Eye (tissue), 1 donor: ENCODE measurements at regions not wholly inside any gene's neighbourhood (a gene's known extent, or its start where the extent isn't known, plus 50 kb on each side); places are given as distances from the start of the nearest gene placed in this dataset.

Experiments
- DNase-seq: peaks from one replicate; pipeline ENCODE4 v3.0.0-alpha.2; 2015

GRCh38 chr4:163582703-163583102 is 88.2 kb downstream of the TMA16 start:
- no peak for DNase-seq

DNA sequence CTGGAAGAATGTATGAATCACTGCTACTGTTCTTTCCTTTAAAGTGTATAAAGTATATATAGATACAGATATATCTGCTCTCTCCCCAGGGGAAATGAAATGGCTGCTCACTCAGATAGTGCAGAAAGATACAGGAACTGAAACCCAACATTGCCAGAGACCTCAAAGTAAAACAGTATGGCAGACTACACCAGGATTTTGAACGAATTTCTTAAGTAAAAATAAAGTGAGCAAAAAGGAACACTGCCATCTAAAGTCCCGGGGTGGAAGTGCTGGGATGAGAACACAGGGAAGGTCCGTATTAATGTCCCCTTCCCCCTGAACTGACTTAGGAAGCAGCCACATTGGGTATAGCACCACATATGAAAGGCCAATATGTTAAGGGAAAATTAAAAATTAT is 93.4 kb downstream of the TMA16 start:
- no peak for DNase-seq

GRCh38 chr4:163588532-163588931 is 94.0 kb downstream of the TMA16 start:
- DNase-seq, result no peak

- DNase-seq, result no peak
Observed at GRCh38 chr4:163590103-163590502, 95.6 kb downstream of the TMA16 start.

GRCh38 chr4:163590619-163591264 is 96.3 kb downstream of the TMA16 start:
- DNase-seq, result no peak

- no peak for DNase-seq
Observed at GRCh38 chr4:163591614-163592020, 97.1 kb downstream of the TMA16 start.

GRCh38 chr4:163592212-163592611 is 97.7 kb downstream of the TMA16 start:
- DNase-seq, result peak; percentile 2

GRCh38 chr4:163595580-163595979 is 101.1 kb downstream of the TMA16 start:
- no peak for DNase-seq

DNA sequence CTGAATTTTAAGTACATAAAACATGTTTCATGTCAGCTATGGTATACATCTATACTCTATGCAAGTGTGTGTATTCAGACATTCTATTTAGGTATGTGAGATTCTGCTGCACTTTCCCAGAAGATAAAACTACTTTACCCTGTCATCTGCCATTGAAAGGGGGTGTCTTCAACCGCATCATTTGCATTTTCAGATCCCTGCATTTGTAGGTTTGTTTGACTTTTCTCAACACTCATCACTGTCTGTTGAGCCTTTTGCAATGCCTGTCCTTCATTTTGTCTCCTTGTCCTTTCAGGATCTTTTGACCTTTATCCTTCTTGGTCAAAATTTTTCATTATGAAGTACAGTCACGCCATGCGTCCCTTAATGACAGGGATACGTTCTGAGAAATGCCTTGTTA is 103.5 kb downstream of the TMA16 start:
- no peak for DNase-seq

DNA sequence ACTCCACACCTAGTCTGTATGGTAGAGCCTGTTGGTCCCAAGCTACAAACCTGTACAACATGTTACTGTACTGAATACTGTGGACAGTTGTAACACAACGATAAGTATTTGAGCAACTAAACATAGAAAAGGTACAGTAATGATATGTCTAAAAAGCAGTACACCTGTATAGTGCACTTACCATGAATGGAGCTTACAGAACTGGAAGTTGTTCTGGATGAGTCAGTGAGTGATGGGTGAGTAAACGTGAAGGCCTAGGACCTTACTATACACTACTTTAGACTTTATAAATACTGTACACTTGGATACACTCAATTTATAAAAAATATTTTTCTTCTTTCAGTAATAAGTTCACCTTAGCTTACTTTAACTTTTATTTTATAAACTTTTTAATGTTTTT is 104.0 kb downstream of the TMA16 start:
- DNase-seq, result no peak

GRCh38 chr4:163600727-163601126 is 106.2 kb downstream of the TMA16 start:
- DNase-seq, result no peak

GRCh38 chr4:163603257-163603656 is 108.8 kb downstream of the TMA16 start:
- no peak for DNase-seq

DNA sequence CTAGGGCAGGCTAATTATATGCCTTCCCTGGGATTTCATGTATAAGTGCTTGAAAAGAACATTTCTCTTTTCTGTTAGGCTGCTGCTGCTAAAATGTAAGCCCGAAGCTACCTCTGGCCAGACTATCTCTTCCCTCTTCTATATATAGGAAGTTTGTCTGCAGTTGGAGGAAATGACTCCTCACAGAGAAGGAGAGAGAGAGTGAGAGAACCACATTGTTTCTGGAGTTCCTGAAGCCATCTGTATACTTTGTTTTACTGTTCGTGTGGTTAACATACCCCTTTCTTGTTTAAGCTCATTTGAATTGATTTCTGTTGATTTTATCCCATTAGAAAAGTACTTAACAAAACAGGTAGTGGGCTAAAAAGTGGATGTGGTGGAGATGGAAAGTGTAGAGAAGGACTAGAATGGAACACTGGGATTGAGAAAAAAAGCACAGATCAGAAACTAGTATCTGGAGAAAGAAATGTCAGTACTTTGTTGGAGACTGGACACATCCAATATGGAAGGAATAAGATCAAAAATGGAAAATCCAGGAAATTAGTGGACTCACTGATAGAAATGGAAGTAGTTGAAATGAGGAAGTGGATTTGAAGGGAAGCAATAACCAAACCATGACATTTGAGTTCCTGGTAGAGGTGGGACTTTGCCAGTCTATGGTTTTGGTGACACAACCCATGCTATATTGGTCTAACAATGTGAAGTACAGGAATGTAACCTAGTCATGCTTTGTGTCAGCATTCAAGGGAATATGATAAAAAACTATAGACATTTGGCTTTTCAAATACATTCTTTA is 112.6 kb downstream of the TMA16 start:
- DNase-seq, result no peak

GRCh38 chr4:163609019-163609418 is 114.5 kb downstream of the TMA16 start:
- DNase-seq, result peak; percentile 7

DNA sequence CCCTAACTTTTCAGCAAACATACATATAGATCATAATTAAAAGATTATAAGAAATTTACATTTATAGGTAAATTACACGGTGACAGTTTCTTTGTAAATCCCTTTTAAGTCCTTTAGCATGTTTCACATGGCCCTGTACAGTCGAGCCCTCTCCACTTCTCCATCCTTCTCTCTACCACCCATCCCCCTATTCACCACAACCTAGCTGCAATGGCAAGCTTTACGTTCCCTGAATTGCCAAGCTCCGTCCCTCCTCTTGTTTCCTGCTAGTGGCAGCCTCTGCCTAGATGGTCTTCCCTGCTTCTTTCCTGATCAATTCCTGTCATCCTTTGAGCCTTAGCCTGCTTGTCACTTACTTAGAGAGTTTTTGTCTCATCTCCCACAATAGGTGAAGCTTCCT is 116.2 kb downstream of the TMA16 start:
- DNase-seq, result peak; percentile 14

DNA sequence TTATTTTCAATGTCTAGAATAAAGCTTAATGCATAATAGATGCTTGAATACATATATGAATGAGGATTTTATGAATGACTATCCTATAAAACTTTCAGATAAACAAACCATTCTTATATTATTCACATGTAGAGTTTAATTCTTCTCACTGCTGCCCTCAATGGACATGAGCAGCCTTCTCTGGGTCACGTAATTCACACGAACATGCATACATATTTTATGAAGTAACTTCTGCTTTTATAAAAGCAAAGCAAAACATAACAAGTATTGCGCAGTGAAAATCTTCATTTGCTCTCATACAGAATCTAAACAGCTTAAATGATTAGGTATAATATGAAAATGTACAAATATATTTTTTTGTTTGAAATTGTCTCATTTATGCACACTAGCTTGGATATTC is 116.7 kb downstream of the TMA16 start:
- peak; percentile 8 for DNase-seq

GRCh38 chr4:163611784-163612445 is 117.4 kb downstream of the TMA16 start:
- DNase-seq, result no peak

GRCh38 chr4:163612762-163613161 is 118.3 kb downstream of the TMA16 start:
- no peak for DNase-seq

- no peak for DNase-seq
Observed at GRCh38 chr4:163613383-163613782, 118.9 kb downstream of the TMA16 start.

DNA sequence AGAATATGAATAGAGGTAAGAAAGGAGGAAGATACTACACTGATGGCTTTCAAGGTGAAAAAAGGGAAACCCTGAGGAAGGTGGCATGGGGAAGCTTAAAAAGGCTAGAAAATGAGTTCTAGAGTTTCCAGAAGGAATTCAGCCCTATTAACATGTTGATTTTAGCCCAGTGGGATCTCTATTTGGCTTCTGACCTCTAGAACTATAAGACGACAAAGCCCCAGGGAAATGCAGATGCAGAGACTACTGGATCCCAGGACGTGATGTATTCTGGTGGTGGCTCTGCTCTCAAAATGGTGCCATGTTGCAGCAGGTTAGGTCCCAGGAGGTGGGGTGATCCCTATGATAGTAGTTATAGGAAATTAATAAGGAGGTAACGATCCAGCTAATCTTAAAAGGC is 120.4 kb downstream of the TMA16 start:
- no peak for DNase-seq

GRCh38 chr4:163618845-163619244 is 124.4 kb downstream of the TMA16 start:
- no peak for DNase-seq

DNA sequence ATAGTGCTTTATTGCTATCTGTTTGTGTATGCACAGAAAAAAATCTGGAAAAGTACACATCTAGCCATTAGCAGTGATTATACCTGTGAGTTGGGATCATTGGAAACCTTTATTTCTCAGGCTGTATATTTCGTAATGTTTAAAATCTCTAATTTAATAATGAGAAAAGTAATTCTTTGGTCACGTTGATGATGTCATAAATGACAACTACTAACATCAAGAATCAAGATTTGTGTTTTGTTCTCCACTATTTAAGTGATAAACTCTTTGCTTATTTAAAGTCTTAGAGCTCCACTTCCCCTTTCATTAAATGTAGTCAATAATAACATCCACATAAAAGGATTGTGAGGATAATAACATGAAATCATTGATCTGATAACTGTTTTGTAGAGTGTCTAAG is 126.2 kb downstream of the TMA16 start:
- DNase-seq, result no peak

GRCh38 chr4:163621821-163622220 is 127.3 kb downstream of the TMA16 start:
- no peak for DNase-seq

- DNase-seq, result no peak
Observed at GRCh38 chr4:163622379-163623035, 128.0 kb downstream of the TMA16 start.
